H9 (cell line): ENCODE measurements at regions not wholly inside any gene's neighbourhood (a gene's known extent, or its start where the extent isn't known, plus 50 kb on each side); places are given as distances from the start of the nearest gene placed in this dataset.

Experiments
- DNase-seq: peaks from one replicate; pipeline ENCODE4 v3.0.0-alpha.2; 2017
- H2AFZ ChIP-seq: one replicate; pipeline ENCODE4 v1.6.1; 2013; ENCODE audit warnings: mild to moderate bottlenecking, low read length, control low read depth, moderate library complexity
- H2AK5ac ChIP-seq: 2 replicates; pipeline ENCODE4 v1.6.1; 2013; ENCODE audit warnings: low read length, control low read depth, mixed read lengths; ENCODE audit not compliant: insufficient read length
- H2BK120ac ChIP-seq: one replicate; pipeline ENCODE4 v1.6.1; 2013; ENCODE audit warnings: low read depth, mild to moderate bottlenecking, low read length, control low read depth, inconsistent platforms; ENCODE audit not compliant: poor library complexity, severe bottlenecking
- H2BK12ac ChIP-seq: 2 replicates; pipeline ENCODE4 v1.6.1; 2013; ENCODE audit warnings: low read length, control low read depth, mixed read lengths, low read depth; ENCODE audit not compliant: insufficient read length
- H2BK15ac ChIP-seq: 2 replicates; pipeline ENCODE4 v1.6.1; 2013; ENCODE audit warnings: low read depth, low read length, control low read depth
- H2BK20ac ChIP-seq: one replicate; pipeline ENCODE4 v1.6.1; 2013; ENCODE audit warnings: low read depth, mild to moderate bottlenecking, low read length, control low read depth, inconsistent platforms; ENCODE audit not compliant: poor library complexity, severe bottlenecking
- H2BK5ac ChIP-seq: 2 replicates; pipeline ENCODE4 v1.6.1; 2013; ENCODE audit warnings: low read length, control low read depth, mixed read lengths; ENCODE audit not compliant: insufficient read length
- H3K14ac ChIP-seq: 2 replicates; pipeline ENCODE4 v1.6.1; 2013; ENCODE audit warnings: low read length, control low read depth; ENCODE audit not compliant: insufficient read depth
- H3K18ac ChIP-seq: 2 replicates; pipeline ENCODE4 v1.6.1; 2013; ENCODE audit warnings: low read depth, mild to moderate bottlenecking, mixed read lengths, low read length, control low read depth; ENCODE audit not compliant: insufficient read length
- H3K23ac ChIP-seq: 2 replicates; pipeline ENCODE4 v1.6.1; 2013; ENCODE audit warnings: low read length, control low read depth, mixed read lengths, low read depth; ENCODE audit not compliant: insufficient read length
- H3K23me2 ChIP-seq: 2 replicates; pipeline ENCODE4 v1.6.1; 2013; ENCODE audit warnings: low read depth, mild to moderate bottlenecking, mixed read lengths, low read length, control low read depth; ENCODE audit not compliant: insufficient read length, poor library complexity, severe bottlenecking
- H3K27ac ChIP-seq: 2 replicates; pipeline ENCODE4 v1.5.1; 2013; ENCODE audit warnings: low read length, control low read depth, mixed read lengths, low read depth; ENCODE audit not compliant: insufficient read length
- H3K27me3 ChIP-seq: 2 replicates; pipeline ENCODE4 v1.6.1; 2013; ENCODE audit warnings: low read length, control low read depth, inconsistent platforms; ENCODE audit not compliant: insufficient read depth
- H3K4ac ChIP-seq: 2 replicates; pipeline ENCODE4 v1.6.1; 2013; ENCODE audit warnings: low read depth, mild to moderate bottlenecking, control low read depth, inconsistent platforms, low read length, moderate library complexity
- H3K4me1 ChIP-seq: 2 replicates; pipeline ENCODE4 v1.6.1; 2013; ENCODE audit warnings: low read length, control low read depth, inconsistent platforms; ENCODE audit not compliant: insufficient read depth
- H3K4me2 ChIP-seq: 2 replicates; pipeline ENCODE4 v1.6.1; 2013; ENCODE audit warnings: low read length, control low read depth, mixed read lengths; ENCODE audit not compliant: insufficient read length, insufficient read depth
- H3K56ac ChIP-seq: 2 replicates; pipeline ENCODE4 v1.6.1; 2013; ENCODE audit warnings: low read depth, mild to moderate bottlenecking, mixed read lengths, low read length, control low read depth; ENCODE audit not compliant: insufficient read length
- H3K79me1 ChIP-seq: 2 replicates; pipeline ENCODE4 v1.6.1; 2013; ENCODE audit warnings: low read depth, mild to moderate bottlenecking, moderate library complexity, low read length, control low read depth, inconsistent platforms; ENCODE audit not compliant: insufficient read depth, poor library complexity, severe bottlenecking
- H3K79me2 ChIP-seq: 2 replicates; pipeline ENCODE4 v1.6.1; 2013; ENCODE audit warnings: low read length, control low read depth, inconsistent platforms; ENCODE audit not compliant: insufficient read depth
- H3K9ac ChIP-seq: 2 replicates; pipeline ENCODE4 v1.6.1; 2013; ENCODE audit warnings: low read length, control low read depth, mixed read lengths; ENCODE audit not compliant: insufficient read length; ENCODE audit errors: extremely low read depth
- H3K9me3 ChIP-seq: one replicate; pipeline ENCODE4 v1.6.1; 2013; ENCODE audit warnings: low read depth, low read length, inconsistent platforms; ENCODE audit not compliant: control insufficient read depth
- H3T11ph ChIP-seq: one replicate; pipeline ENCODE4 v1.6.1; 2013; ENCODE audit warnings: mild to moderate bottlenecking, low read length, control low read depth, inconsistent platforms
- H4K20me1 ChIP-seq: one replicate; pipeline ENCODE4 v1.6.1; 2013; ENCODE audit not compliant: control insufficient read depth, insufficient read length, insufficient read depth
- H4K5ac ChIP-seq: 2 replicates; pipeline ENCODE4 v1.6.1; 2013; ENCODE audit warnings: low read depth, mild to moderate bottlenecking, mixed read lengths, low read length, control low read depth; ENCODE audit not compliant: insufficient read length
- H4K8ac ChIP-seq: replicated peaks from 2 replicates; pipeline ENCODE4 v1.6.1; 2013; ENCODE audit warnings: low read length, control low read depth, mixed read lengths, low read depth; ENCODE audit not compliant: insufficient read length
- H4K91ac ChIP-seq: 2 replicates; pipeline ENCODE4 v1.6.1; 2013; ENCODE audit warnings: low read depth, mild to moderate bottlenecking, moderate library complexity, mixed read lengths, low read length, control low read depth; ENCODE audit not compliant: insufficient read length
- H3K27ac Mint-ChIP-seq, 3 experiments: 2 replicates in 2 of 3; 3 replicates in 1 of 3; pipeline ENCODE4 v1.8.0; 2020 to 2021; ENCODE audit warnings: mixed read lengths in 3 of 3, mild to moderate bottlenecking in 1 of 3, moderate library complexity in 1 of 3
- H3K27me3 Mint-ChIP-seq: 2 replicates; pipeline ENCODE4 v1.8.0; 2021; ENCODE audit warnings: low read depth, mild to moderate bottlenecking, moderate library complexity, mixed read lengths
- H3K36me3 Mint-ChIP-seq, 3 experiments: 2 replicates in 2 of 3; 3 replicates in 1 of 3; pipeline ENCODE4 v1.8.0; 2020 to 2021; ENCODE audit warnings: low read depth in 3 of 3, mixed read lengths in 3 of 3; ENCODE audit not compliant: insufficient read depth in 1 of 3
- H3K4me1 Mint-ChIP-seq, 2 experiments: 2 replicates each; pipeline ENCODE4 v1.8.0; 2020; ENCODE audit warnings: mixed read lengths in 2 of 2
- H3K4me3 Mint-ChIP-seq, 2 experiments: 2 replicates in 1 of 2; 3 replicates in 1 of 2; pipeline ENCODE4 v1.8.0; 2020 to 2021; ENCODE audit warnings: mild to moderate bottlenecking in 2 of 2, mixed read lengths in 2 of 2, moderate library complexity in 1 of 2
- H3K9me3 Mint-ChIP-seq, 2 experiments: 2 replicates in 1 of 2; 3 replicates in 1 of 2; pipeline ENCODE4 v1.8.0; 2020; ENCODE audit warnings: mild to moderate bottlenecking in 2 of 2, mixed read lengths in 2 of 2, moderate library complexity in 1 of 2
- WGBS: extraction: QIAGEN DNeasy Blood & Tissue Kit; methylation state at CpG from one replicate; pipeline ENCODE4 v1.1.7; 2013; ENCODE audit warnings: missing lambda C conversion rate, low lambda C conversion rate, mixed read lengths; ENCODE audit not compliant: insufficient read length; ENCODE audit errors: extremely low coverage; 5-methylcytosine and 5-hydroxymethylcytosine counted together
- TF ChIP-seq, protein P1 (sequence below): fragments of 200-600 bp; sonication (generic); conservative IDR thresholded peaks from 3 replicates; pipeline ENCODE4 v1.8.0; 2021; ENCODE audit warnings: antibody characterized with exemption, mild to moderate bottlenecking

DNA sequence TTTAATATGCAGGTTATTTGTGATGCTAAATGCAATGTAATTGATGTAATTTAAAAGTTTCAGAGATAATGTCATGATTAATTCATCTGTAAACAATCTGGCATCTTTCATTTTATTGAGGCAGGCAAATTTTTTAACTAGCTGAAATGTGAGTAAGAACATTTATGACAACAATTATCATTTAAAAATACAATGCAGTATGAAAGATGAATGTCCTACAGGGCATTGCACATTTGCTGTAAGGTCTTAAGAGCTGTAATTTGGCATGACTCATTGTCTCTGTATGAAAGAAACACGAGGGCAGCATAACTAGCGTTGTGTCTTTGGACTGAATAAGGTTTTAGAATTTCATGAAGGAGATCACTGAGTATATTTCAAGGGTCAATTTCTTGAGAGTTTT lies 642.8 kb downstream of the PLA2G4A start:
- Histone ChIP-seq H3K18ac (no peak overlapping the region), H3K9ac (no peak overlapping the region), H3K56ac (no peak overlapping the region), H3K27me3 (no peaks in the 10 kb centered on the region), H2BK12ac (no peak overlapping the region), H2BK20ac (no peak overlapping the region), H3K4me1 (peaks cover 9% of the 10 kb centered on the region; the same call in 1 of the 2 replicates), H3K79me2 (no peaks in the 10 kb centered on the region), H3K23me2 (no peaks in the 10 kb centered on the region), H4K8ac (no peak overlapping the region), H3T11ph (no peak overlapping the region), H4K91ac (no peak overlapping the region), H2AFZ (no peak overlapping the region), H3K4ac (no peak overlapping the region), H2AK5ac (no peak overlapping the region), H3K14ac (no peak overlapping the region), H2BK5ac (no peak overlapping the region), H3K23ac (no peak overlapping the region), H2BK15ac (no peak overlapping the region), H3K4me2 (no peak overlapping the region), H4K5ac (no peak overlapping the region), H3K79me1 (no peaks in the 10 kb centered on the region), H3K9me3 (no peaks in the 10 kb centered on the region), H3K27ac (no peak overlapping the region), H2BK120ac (no peak overlapping the region), H4K20me1 (no peaks in the 10 kb centered on the region)
- Mint-ChIP-seq H3K27me3 (no peaks in the 10 kb centered on the region), H3K9me3 (peaks cover 0 to 2% of the 10 kb centered on the region in 2 experiments; a peak in 1 of 5 replicates), H3K36me3 (peaks cover 4 to 6% (median 4%) of the 10 kb centered on the region in 3 experiments), H3K4me3 (no peak overlapping the region), H3K27ac (no peak overlapping the region), H3K4me1 (peaks cover 40 to 45% of the 10 kb centered on the region in 2 experiments)
- TF ChIP-seq, protein P1, sequence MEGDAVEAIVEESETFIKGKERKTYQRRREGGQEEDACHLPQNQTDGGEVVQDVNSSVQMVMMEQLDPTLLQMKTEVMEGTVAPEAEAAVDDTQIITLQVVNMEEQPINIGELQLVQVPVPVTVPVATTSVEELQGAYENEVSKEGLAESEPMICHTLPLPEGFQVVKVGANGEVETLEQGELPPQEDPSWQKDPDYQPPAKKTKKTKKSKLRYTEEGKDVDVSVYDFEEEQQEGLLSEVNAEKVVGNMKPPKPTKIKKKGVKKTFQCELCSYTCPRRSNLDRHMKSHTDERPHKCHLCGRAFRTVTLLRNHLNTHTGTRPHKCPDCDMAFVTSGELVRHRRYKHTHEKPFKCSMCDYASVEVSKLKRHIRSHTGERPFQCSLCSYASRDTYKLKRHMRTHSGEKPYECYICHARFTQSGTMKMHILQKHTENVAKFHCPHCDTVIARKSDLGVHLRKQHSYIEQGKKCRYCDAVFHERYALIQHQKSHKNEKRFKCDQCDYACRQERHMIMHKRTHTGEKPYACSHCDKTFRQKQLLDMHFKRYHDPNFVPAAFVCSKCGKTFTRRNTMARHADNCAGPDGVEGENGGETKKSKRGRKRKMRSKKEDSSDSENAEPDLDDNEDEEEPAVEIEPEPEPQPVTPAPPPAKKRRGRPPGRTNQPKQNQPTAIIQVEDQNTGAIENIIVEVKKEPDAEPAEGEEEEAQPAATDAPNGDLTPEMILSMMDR, result no peak
- no CpG with 5 or more reads among the region's 2 CpGs for WGBS
- DNase-seq, result no peak
